ENCODE measurements at regions not wholly inside any gene's neighbourhood (a gene's known extent, or its start where the extent isn't known, plus 50 kb on each side); places are given as distances from the start of the nearest gene placed in this dataset.

DNA sequence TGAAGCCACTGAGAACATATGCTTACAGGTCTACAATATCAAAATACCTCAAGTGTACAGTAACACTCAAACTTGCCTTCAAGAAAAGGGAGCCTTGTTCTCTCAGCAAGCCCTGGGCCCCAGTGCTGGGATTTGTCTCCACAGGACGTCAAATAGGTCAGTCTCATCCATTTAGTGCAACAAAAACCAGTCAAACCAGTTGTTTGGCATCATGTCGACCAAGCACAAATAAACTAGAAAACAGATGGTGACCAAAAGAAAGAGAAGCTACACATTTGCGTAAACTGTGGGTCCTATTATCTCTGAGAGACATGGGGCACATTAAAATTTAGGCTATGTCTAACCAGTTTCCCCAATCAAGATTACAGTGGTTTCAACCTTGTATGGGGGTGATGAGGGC lies 182.6 kb upstream of the PKDCC start:
- no peaks in the 10 kb centered on the region for H3K36me3 ChIP-seq (ENCODE audit: control insufficient read depth, insufficient read depth, low read length)
- TF ChIP-seq, protein P1, sequence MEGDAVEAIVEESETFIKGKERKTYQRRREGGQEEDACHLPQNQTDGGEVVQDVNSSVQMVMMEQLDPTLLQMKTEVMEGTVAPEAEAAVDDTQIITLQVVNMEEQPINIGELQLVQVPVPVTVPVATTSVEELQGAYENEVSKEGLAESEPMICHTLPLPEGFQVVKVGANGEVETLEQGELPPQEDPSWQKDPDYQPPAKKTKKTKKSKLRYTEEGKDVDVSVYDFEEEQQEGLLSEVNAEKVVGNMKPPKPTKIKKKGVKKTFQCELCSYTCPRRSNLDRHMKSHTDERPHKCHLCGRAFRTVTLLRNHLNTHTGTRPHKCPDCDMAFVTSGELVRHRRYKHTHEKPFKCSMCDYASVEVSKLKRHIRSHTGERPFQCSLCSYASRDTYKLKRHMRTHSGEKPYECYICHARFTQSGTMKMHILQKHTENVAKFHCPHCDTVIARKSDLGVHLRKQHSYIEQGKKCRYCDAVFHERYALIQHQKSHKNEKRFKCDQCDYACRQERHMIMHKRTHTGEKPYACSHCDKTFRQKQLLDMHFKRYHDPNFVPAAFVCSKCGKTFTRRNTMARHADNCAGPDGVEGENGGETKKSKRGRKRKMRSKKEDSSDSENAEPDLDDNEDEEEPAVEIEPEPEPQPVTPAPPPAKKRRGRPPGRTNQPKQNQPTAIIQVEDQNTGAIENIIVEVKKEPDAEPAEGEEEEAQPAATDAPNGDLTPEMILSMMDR (IDR thresholded peaks at IDR 0.05; ENCODE audit: insufficient read depth in 1 of 2, low read depth in 1 of 2, low read length in 1 of 2, severe bottlenecking in 1 of 2, unreplicated experiment in 1 of 2) = no peak
- H3K27me3 ChIP-seq (replicated peaks; ENCODE audit: control insufficient read depth, insufficient read depth, low read length) = no peaks in the 10 kb centered on the region
- Mint-ChIP-seq H3K36me3 (ENCODE audit: insufficient read depth, unreplicated experiment) (peaks cover 13% of the 10 kb centered on the region), H3K4me3 (ENCODE audit: unreplicated experiment) (peak overlapping the region; percentile 0), H3K27me3 (ENCODE audit: insufficient read depth, unreplicated experiment) (no peaks in the 10 kb centered on the region), H3K4me1 (ENCODE audit: low read depth, unreplicated experiment) (peaks cover 71% of the 10 kb centered on the region), H3K9me3 (ENCODE audit: unreplicated experiment) (no peaks in the 10 kb centered on the region), H3K27ac (ENCODE audit: unreplicated experiment) (peak overlapping the region; percentile 84)
- H3K4me3 ChIP-seq (ENCODE audit: low read depth, low read length) = no peak overlapping the region
- peaks cover 81% of the 10 kb centered on the region for H3K4me1 ChIP-seq
- peak in 1 of 2 experiments; percentile 64 for DNase-seq
- H3K9me3 ChIP-seq = no peaks in the 10 kb centered on the region
- ChIA-PET CTCF (interaction anchor here (0.5 to 1.6 kb wide), 7 partner anchors 11 to 227 kb away, joined by 3 to 6 read pairs (median 3); no protein-coding TSS in a partner anchor), POLR2A (interaction anchor here (0.7 kb wide), 1 partner anchor 191 kb away, joined by 3 read pairs; no protein-coding TSS in a partner anchor)
- no TSS peak for BruUV-seq (replicated peaks)
- intact Hi-C loops (cut with micrococcal nuclease; ENCODE audit: unreplicated experiment) = loop anchor here (1.0 to 5.0 kb wide), 5 partner anchors 17 to 372 kb away; no protein-coding TSS in a partner anchor

DNA sequence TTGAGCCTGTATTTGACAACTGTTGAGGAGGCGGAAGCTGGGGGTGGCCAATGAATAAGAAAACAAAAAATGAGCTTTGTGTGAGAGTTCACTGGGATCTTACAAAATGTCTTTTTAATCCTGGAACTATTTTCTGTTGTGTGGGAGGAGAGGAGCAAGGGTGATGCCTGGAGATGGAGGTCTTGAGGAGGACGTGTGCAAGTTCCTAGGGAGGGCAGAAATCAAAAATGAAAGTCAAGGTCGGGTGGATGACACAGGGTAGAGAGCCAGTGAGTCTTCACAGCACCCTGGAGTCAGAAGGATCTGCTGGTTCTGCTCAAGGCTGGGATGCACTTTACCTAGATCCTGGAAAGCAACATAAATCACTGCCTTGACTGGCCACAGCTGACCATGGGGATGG lies 180.3 kb upstream of the PKDCC start:
- no peak overlapping the region for H3K4me3 Mint-ChIP-seq (ENCODE audit: unreplicated experiment)
- peaks cover 9% of the 10 kb centered on the region for H3K36me3 Mint-ChIP-seq (ENCODE audit: insufficient read depth, unreplicated experiment)
- H3K27me3 Mint-ChIP-seq (ENCODE audit: insufficient read depth, unreplicated experiment) = no peaks in the 10 kb centered on the region
- TF ChIP-seq, protein P1 (IDR thresholded peaks at IDR 0.05; ENCODE audit: insufficient read depth in 1 of 2, low read depth in 1 of 2, low read length in 1 of 2, severe bottlenecking in 1 of 2, unreplicated experiment in 1 of 2) = no peak
- ChIA-PET CTCF (interaction anchor here (1.1 to 4.6 kb wide), 4 partner anchors 14 to 224 kb away, joined by 3 to 72 read pairs (median 14); no protein-coding TSS in a partner anchor), POLR2A (interaction anchor here (0.5 to 0.6 kb wide), 2 partner anchors 97 to 103 kb away, joined by 3 to 7 read pairs; no protein-coding TSS in a partner anchor)
- no peaks in the 10 kb centered on the region for H3K9me3 Mint-ChIP-seq (ENCODE audit: unreplicated experiment)
- Histone ChIP-seq H3K9me3 (no peaks in the 10 kb centered on the region), H3K36me3 (ENCODE audit: control insufficient read depth, insufficient read depth, low read length) (no peaks in the 10 kb centered on the region), H3K4me3 (ENCODE audit: low read depth, low read length) (no peak overlapping the region), H3K4me1 (peaks cover 76% of the 10 kb centered on the region), H3K27me3 (replicated peaks; ENCODE audit: control insufficient read depth, insufficient read depth, low read length) (no peaks in the 10 kb centered on the region)
- peak overlapping the region; percentile 3 for H3K27ac Mint-ChIP-seq (ENCODE audit: unreplicated experiment)
- no TSS peak for BruUV-seq (replicated peaks)
- peaks cover 71% of the 10 kb centered on the region for H3K4me1 Mint-ChIP-seq (ENCODE audit: low read depth, unreplicated experiment)
- no peak for DNase-seq
- intact Hi-C loops (cut with micrococcal nuclease; ENCODE audit: unreplicated experiment) = loop anchor here (5.0 kb wide), 1 partner anchor 370 kb away; no protein-coding TSS in a partner anchor

DNA sequence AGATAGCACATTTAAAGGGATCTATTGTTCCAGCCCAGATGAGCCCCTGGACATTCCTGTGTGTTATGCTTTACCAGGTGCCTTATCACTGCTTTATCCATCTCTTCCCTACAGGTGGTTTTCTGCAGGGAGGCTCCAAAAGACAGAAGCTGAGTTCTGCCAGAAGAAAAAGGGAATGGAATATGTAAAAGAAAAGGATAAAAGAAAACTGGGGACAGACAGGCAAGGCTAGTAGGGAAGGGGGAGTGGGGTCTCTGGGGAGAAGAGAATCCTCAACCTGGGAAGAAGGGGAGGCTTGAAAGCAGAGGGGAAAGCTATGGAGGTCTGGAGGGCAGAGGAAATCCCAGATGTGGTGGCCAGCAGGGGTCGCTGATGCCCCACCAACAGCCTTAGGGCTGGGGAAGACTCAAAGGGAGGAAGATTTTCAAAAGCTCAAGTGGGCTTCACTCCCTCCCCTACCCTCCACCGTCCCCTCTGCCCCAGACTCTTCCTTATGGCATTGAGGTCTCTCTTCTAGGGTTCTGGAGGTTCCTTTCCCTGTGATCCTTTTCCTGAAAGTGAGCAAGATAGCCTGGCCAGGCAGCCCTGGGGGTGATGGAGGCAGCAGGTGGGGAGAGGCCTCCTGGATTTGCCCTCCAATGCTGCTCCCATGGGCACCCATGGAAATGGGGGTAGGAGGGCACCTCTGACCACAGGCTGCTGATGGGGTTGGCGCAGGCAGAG lies 178.1 kb upstream of the PKDCC start:
- peaks cover 9% of the 10 kb centered on the region for H3K36me3 Mint-ChIP-seq (ENCODE audit: insufficient read depth, unreplicated experiment)
- peaks cover 71% of the 10 kb centered on the region for H3K4me1 ChIP-seq
- no peak overlapping the region for H3K4me3 Mint-ChIP-seq (ENCODE audit: unreplicated experiment)
- H3K4me3 ChIP-seq (ENCODE audit: low read depth, low read length) = no peak overlapping the region
- no peaks in the 10 kb centered on the region for H3K9me3 ChIP-seq
- BruUV-seq (replicated peaks) = no TSS peak
- H3K4me1 Mint-ChIP-seq (ENCODE audit: low read depth, unreplicated experiment) = peaks cover 71% of the 10 kb centered on the region
- H3K36me3 ChIP-seq (ENCODE audit: control insufficient read depth, insufficient read depth, low read length) = no peaks in the 10 kb centered on the region
- intact Hi-C loops (cut with micrococcal nuclease; ENCODE audit: unreplicated experiment) = loop anchor here (1.0 to 5.0 kb wide), 7 partner anchors 15 to 368 kb away; no protein-coding TSS in a partner anchor
- DNase-seq = peak; percentile 81 to 87
- ChIA-PET POLR2A (interaction anchor here (1.3 kb wide), 1 partner anchor 178 kb away, joined by 11 read pairs; the partner anchor contains the start of gene PKDCC), CTCF (interaction anchor here (0.6 to 4.6 kb wide), 28 partner anchors 8 to 222 kb away, joined by 3 to 72 read pairs (median 5); partner anchors contain the start of gene PKDCC)
- TF ChIP-seq, protein P1 (IDR thresholded peaks at IDR 0.05; ENCODE audit: insufficient read depth in 1 of 2, low read depth in 1 of 2, low read length in 1 of 2, severe bottlenecking in 1 of 2, unreplicated experiment in 1 of 2) = peak; percentile 85 to 96
- no peaks in the 10 kb centered on the region for H3K27me3 ChIP-seq (replicated peaks; ENCODE audit: control insufficient read depth, insufficient read depth, low read length)
- no peaks in the 10 kb centered on the region for H3K27me3 Mint-ChIP-seq (ENCODE audit: insufficient read depth, unreplicated experiment)
- H3K27ac Mint-ChIP-seq (ENCODE audit: unreplicated experiment) = peak overlapping the region; percentile 68
- H3K9me3 Mint-ChIP-seq (ENCODE audit: unreplicated experiment) = no peaks in the 10 kb centered on the region
